Activated T-helper 1 cell treated with anti-CD3 and anti-CD28 coated beads, Interleukin-2, amount 50 U/mL, for 16 hours (primary cell): ENCODE measurements at regions not wholly inside any gene's neighbourhood (a gene's known extent, or its start where the extent isn't known, plus 50 kb on each side); places are given as distances from the start of the nearest gene placed in this dataset.
"Not testable (repeated sequence)": the region's sequence is repeated elsewhere in the genome, so short reads cannot be mapped to it uniquely, and the experiment has no call there.

Experiments used
- DNase-seq, 2 donors: peaks; one replicate each; pipeline ENCODE4 v3.0.0-alpha.2; 2020; ENCODE audit warnings: low read depth in 1 of 2, low spot score in 1 of 2

GRCh38 chr2:61632276-61633169, 94.4 kb upstream of the XPO1 start:
- no peak for DNase-seq

- no peak for DNase-seq
Measured at GRCh38 chr2:61631321-61631720, 93.2 kb upstream of the XPO1 start.

- DNase-seq: no peak
Measured at GRCh38 chr2:61626827-61627226, 88.7 kb upstream of the XPO1 start.

- DNase-seq: no peak
Measured at GRCh38 chr2:61623747-61624146, 85.6 kb upstream of the XPO1 start.

GRCh38 chr2:61620244-61621159, 82.3 kb upstream of the XPO1 start:
- no peak for DNase-seq

GRCh38 chr2:61619561-61619960, 81.4 kb upstream of the XPO1 start:
- no peak for DNase-seq

- no peak for DNase-seq
Measured at GRCh38 chr2:61617610-61618009, 79.5 kb upstream of the XPO1 start.

GRCh38 chr2:61605245-61605644, 67.1 kb upstream of the XPO1 start:
- no peak for DNase-seq

GRCh38 chr2:61604433-61604832, 66.3 kb upstream of the XPO1 start:
- DNase-seq: no peak

GRCh38 chr2:61598515-61599156, 60.5 kb upstream of the XPO1 start:
- not testable (repeated sequence) for DNase-seq

- DNase-seq: no peak
Measured at GRCh38 chr2:61597300-61598289, 59.4 kb upstream of the XPO1 start.

GRCh38 chr2:61594201-61594600, 56.0 kb upstream of the XPO1 start:
- DNase-seq: not testable (repeated sequence)

- DNase-seq: not testable (repeated sequence)
Measured at GRCh38 chr2:61593648-61594047, 55.5 kb upstream of the XPO1 start.

- no peak for DNase-seq
Measured at GRCh38 chr2:61590214-61590613, 52.1 kb upstream of the XPO1 start.

GRCh38 chr2:61588566-61588965, 50.4 kb upstream of the XPO1 start:
- DNase-seq: no peak
